ENCODE measurements at regions not wholly inside any gene's neighbourhood (a gene's known extent, or its start where the extent isn't known, plus 50 kb on each side); places are given as distances from the start of the nearest gene placed in this dataset.

- Histone ChIP-seq H3K27me3 (ENCODE audit: insufficient read depth, low read length) (peaks cover 15% of the 10 kb centered on the region), H3K4me3 (ENCODE audit: low read length) (no peak overlapping the region), H3K36me3 (ENCODE audit: insufficient read depth, low read length) (no peaks in the 10 kb centered on the region), H2AFZ (ENCODE audit: low read depth, low read length) (no peak overlapping the region), H3K4me1 (ENCODE audit: insufficient read depth, low read length) (no peaks in the 10 kb centered on the region), H3K9me3 (ENCODE audit: low read length) (no peaks in the 10 kb centered on the region)
These were observed 55.9 kb upstream of the BARX1 start for GRCh38 chr9:94010980-94011533.

DNA sequence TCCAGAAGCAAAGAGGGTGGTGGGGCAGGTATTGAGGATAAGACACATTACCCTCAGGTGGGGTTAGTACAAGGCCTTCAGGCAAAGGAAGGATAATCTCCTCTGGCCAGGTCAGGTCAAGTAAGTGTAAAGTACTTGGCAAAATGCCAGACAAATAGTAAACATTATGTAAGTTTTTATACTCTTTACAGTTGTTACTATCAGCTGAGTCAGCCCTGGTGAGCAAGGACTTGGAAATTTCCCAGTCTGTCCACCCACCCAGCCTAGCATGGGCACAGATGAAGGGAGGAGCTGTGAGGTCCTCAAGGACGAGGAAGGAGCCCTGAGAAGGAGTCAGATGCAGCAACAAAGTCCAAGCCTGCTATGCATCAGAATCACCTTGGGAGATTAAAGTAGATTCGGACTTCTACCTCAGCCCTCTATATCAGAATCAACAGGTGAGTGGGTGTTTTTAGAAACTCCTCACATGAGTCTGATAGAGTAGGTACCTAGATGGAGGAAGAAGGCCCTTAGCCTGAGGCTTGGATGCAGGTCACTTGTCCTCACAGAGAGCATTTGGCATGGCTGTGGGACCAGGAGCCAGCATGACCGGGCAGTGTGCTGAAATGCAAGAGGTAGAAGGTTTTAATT, 50.2 kb upstream of the BARX1 start:
- Histone ChIP-seq H3K27me3 (ENCODE audit: insufficient read depth, low read length) (no peaks in the 10 kb centered on the region), H3K9me3 (ENCODE audit: low read length) (no peaks in the 10 kb centered on the region), H3K36me3 (ENCODE audit: insufficient read depth, low read length) (no peaks in the 10 kb centered on the region), H3K4me3 (ENCODE audit: low read length) (no peak overlapping the region), H2AFZ (ENCODE audit: low read depth, low read length) (no peak overlapping the region), H3K4me1 (ENCODE audit: insufficient read depth, low read length) (no peaks in the 10 kb centered on the region)

Measured in neuron (in vitro differentiated cells).